HCT116 (cell line): ENCODE measurements at regions not wholly inside any gene's neighbourhood (a gene's known extent, or its start where the extent isn't known, plus 50 kb on each side); places are given as distances from the start of the nearest gene placed in this dataset.

Source experiments
- ATAC-seq: fragments of 200-7000 bp; cut with Tn5 transposase; 2 replicates; pipeline ENCODE4 v1.9.1; 2020; ENCODE audit warnings: mild to moderate bottlenecking, moderate library complexity
- BruUV-seq: library from RNA; stranded (reverse); fragments of 400-500 nt; replicated peaks from 2 replicates; lab custom pipeline; 2021; lab: Mats Ljungman, UMichigan
- CTCF ChIA-PET: fragments of 300-600 bp; sonication (Branson Sonifier 250); formaldehyde crosslinking; loops from one replicate; lab custom pipeline; 2021; ENCODE audit warnings: antibody characterized with exemption; lab: Charles Lee
- POLR2A ChIA-PET: fragments of 300-600, 350-600 bp; sonication (Branson Sonifier 250); formaldehyde crosslinking; loops from one replicate; lab custom pipeline; 2021; ENCODE audit warnings: antibody characterized with exemption; lab: Charles Lee
- RAD21 ChIA-PET, 2 experiments: fragments of 300-600 bp; sonication (Branson Sonifier 250); formaldehyde crosslinking; loops; one replicate each; lab custom pipeline; 2023; ENCODE audit warnings: low total read pairs in 2 of 2; ENCODE audit not compliant: uncharacterized antibody in 2 of 2, unreplicated experiment in 2 of 2, low non-redundant PET in 1 of 2; lab: Charles Lee
- DNase-seq: peaks from one replicate; pipeline ENCODE4 v3.0.0-alpha.2; 2010; ENCODE audit warnings: low read depth, low spot score
- H2AFZ ChIP-seq: fragments of 200-600 bp; shearing (Covaris generic), sonication (generic); 2 replicates; pipeline ENCODE4 v1.6.1; 2017; ENCODE audit warnings: low read depth, mixed run types, mixed read lengths, antibody characterized with exemption, low read length; ENCODE audit not compliant: poor library complexity, severe bottlenecking
- H3K27ac ChIP-seq: 2 replicates; pipeline ENCODE4 v1.5.1; 2012; ENCODE audit warnings: low read depth, low read length
- H3K27me3 ChIP-seq: fragments of 200-600 bp; sonication (generic); 2 replicates; pipeline ENCODE4 v1.6.1; 2016; ENCODE audit warnings: mixed run types, low read length, mixed read lengths; ENCODE audit not compliant: insufficient read depth
- H3K36me3 ChIP-seq, 2 experiments: fragments of 200-500 bp in 1 of 2; fragments of 200-600 bp in 1 of 2; sonication (Bioruptor generic) in 1 of 2; sonication (generic) in 1 of 2; 2 replicates each; pipeline versions ENCODE4 v1.5.1 to v1.6.1; 2014 to 2016; ENCODE audit warnings: low read length in 2 of 2, inconsistent platforms in 1 of 2, mixed read lengths in 1 of 2, mixed run types in 1 of 2; ENCODE audit not compliant: insufficient read depth in 2 of 2, control insufficient read depth in 1 of 2
- H3K4me1 ChIP-seq, 2 experiments: fragments of 200-600 bp in 1 of 2; sonication (generic) in 1 of 2; 2 replicates each; pipeline versions ENCODE4 v1.5.1 to v1.6.1; 2012 to 2017; ENCODE audit warnings: low read length in 2 of 2, inconsistent platforms in 1 of 2, mild to moderate bottlenecking in 1 of 2, mixed read lengths in 1 of 2, mixed run types in 1 of 2, moderate library complexity in 1 of 2; ENCODE audit not compliant: insufficient read depth in 2 of 2, control insufficient read depth in 1 of 2
- H3K4me2 ChIP-seq: fragments of 200-600 bp; sonication (generic); 2 replicates; pipeline ENCODE4 v1.6.1; 2017; ENCODE audit warnings: mixed run types, low read length, mixed read lengths
- H3K4me3 ChIP-seq, 2 experiments: fragments of 200-600 bp in 1 of 2; sonication (generic) in 1 of 2; replicated peaks in 1 of 2; 2 replicates each; pipeline ENCODE4 v1.5.1; 2011 to 2016; ENCODE audit warnings: low read length in 2 of 2, control low read depth in 1 of 2, low read depth in 1 of 2, mild to moderate bottlenecking in 1 of 2, mixed read lengths in 1 of 2, mixed run types in 1 of 2
- H3K79me2 ChIP-seq: fragments of 200-600 bp; sonication (generic); 2 replicates; pipeline ENCODE4 v1.6.1; 2017; ENCODE audit warnings: mild to moderate bottlenecking, mixed run types, low read length, moderate library complexity, mixed read lengths; ENCODE audit not compliant: insufficient read depth
- H3K9ac ChIP-seq: fragments of 200-600 bp; sonication (generic); 2 replicates; pipeline ENCODE4 v1.6.1; 2016; ENCODE audit warnings: low read length, mixed read lengths
- H3K9me2 ChIP-seq: fragments of 200-600 bp; sonication (generic), shearing (Covaris generic); 2 replicates; pipeline ENCODE4 v1.6.1; 2017; ENCODE audit warnings: mixed run types, mild to moderate bottlenecking, moderate library complexity; ENCODE audit not compliant: insufficient read depth
- H3K9me3 ChIP-seq, 2 experiments: fragments of 200-500 bp in 1 of 2; fragments of 200-600 bp in 1 of 2; sonication (Bioruptor generic) in 1 of 2; sonication (generic) in 1 of 2; 2 replicates each; pipeline ENCODE4 v1.6.1; 2014 to 2017; ENCODE audit warnings: low read length in 2 of 2, mixed read lengths in 2 of 2, inconsistent platforms in 1 of 2, low read depth in 1 of 2, mild to moderate bottlenecking in 1 of 2, mixed run types in 1 of 2, moderate library complexity in 1 of 2; ENCODE audit not compliant: control insufficient read depth in 1 of 2, insufficient read depth in 1 of 2
- H4K20me1 ChIP-seq: fragments of 200-600 bp; sonication (generic), shearing (Covaris generic); 2 replicates; pipeline ENCODE4 v1.6.1; 2017; ENCODE audit warnings: mixed run types, mild to moderate bottlenecking, moderate library complexity; ENCODE audit not compliant: insufficient read depth
- CEBPB ChIP-seq: IDR thresholded peaks from 2 replicates; pipeline ENCODE4 v1.6.1; 2012; ENCODE audit warnings: low read depth
- CTCF ChIP-seq, 3 experiments: fragments of 200-600 bp in 1 of 3; sonication (generic) in 1 of 3; IDR thresholded peaks in 2 of 3; conservative IDR thresholded peaks in 1 of 3; 2 replicates each; pipeline ENCODE4 v1.5.1; 2012 to 2017; ENCODE audit warnings: low read depth in 2 of 3, low read length in 2 of 3, antibody characterized with exemption in 1 of 3, borderline replicate concordance in 1 of 3, control low read depth in 1 of 3, mild to moderate bottlenecking in 1 of 3, mixed read lengths in 1 of 3, mixed run types in 1 of 3, moderate library complexity in 1 of 3; ENCODE audit not compliant: insufficient read depth in 1 of 3
- EZH2 ChIP-seq: fragments of 200-600 bp; sonication (generic); IDR thresholded peaks from 2 replicates; pipeline ENCODE4 v1.6.1; 2017; ENCODE audit warnings: antibody characterized with exemption, mixed run types
- JUND ChIP-seq: IDR thresholded peaks from 2 replicates; pipeline ENCODE4 v1.6.1; 2012
- POLR2AphosphoS5 ChIP-seq: IDR thresholded peaks from 2 replicates; pipeline ENCODE4 v1.6.1; 2011; ENCODE audit warnings: mild to moderate bottlenecking, low read depth, low read length, moderate library complexity
- TCF7L2 ChIP-seq: IDR thresholded peaks from 2 replicates; pipeline ENCODE4 v1.7.0; 2011; ENCODE audit warnings: borderline replicate concordance, inconsistent platforms; ENCODE audit not compliant: insufficient read depth, insufficient read length; ENCODE audit errors: extremely low read depth
- intact Hi-C: fragments of 100-400 bp; cut with micrococcal nuclease; formaldehyde crosslinking; loops from 2 replicates; pipeline ENCODE4 v1.10.0; 2022
- TF ChIP-seq, protein P1 (sequence below): IDR thresholded peaks from 2 replicates; pipeline ENCODE4 v1.6.1; 2012

GRCh38 chr2:13006426-13006825, 289.7 kb downstream of the TRIB2 start:
- ATAC-seq, result no peak
- RAD21 ChIA-PET, result interaction anchor here (0.6 to 1.8 kb wide), 5 partner anchors 290 to 1177 kb away, joined by 3 to 7 read pairs (median 4); partner anchors contain the start of gene TRIB2 (in 2 of the 2)
- TF ChIP-seq EZH2 (no peak), JUND (no peak), TCF7L2 (no peak), CEBPB (no peak), CTCF (IDR thresholded peaks at IDR 0.05 in 2 of 3, conservative IDR thresholded peaks at IDR 0.05 in 1 of 3; ENCODE audit: borderline replicate concordance in 1 of 3, insufficient read depth in 1 of 3, low read depth in 2 of 3, low read length in 2 of 3) (no peak), POLR2AphosphoS5 (no peak)
- TF ChIP-seq, protein P1, sequence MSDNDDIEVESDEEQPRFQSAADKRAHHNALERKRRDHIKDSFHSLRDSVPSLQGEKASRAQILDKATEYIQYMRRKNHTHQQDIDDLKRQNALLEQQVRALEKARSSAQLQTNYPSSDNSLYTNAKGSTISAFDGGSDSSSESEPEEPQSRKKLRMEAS, result no peak

More at GRCh38 chr2:13006426-13006825, 289.7 kb downstream of the TRIB2 start:
- Histone ChIP-seq H3K27ac (no peak overlapping the region), H3K36me3 (no peaks in the 10 kb centered on the region), H3K79me2 (no peaks in the 10 kb centered on the region), H3K4me1 (peaks cover 0 to 3% of the 10 kb centered on the region in 2 experiments; a peak in 2 of 4 replicates), H3K9ac (no peak overlapping the region), H3K27me3 (no peaks in the 10 kb centered on the region), H3K4me2 (peak overlapping the region; percentile 29), H3K4me3 (no peak overlapping the region), H3K9me2 (no peaks in the 10 kb centered on the region), H4K20me1 (no peaks in the 10 kb centered on the region), H3K9me3 (no peaks in the 10 kb centered on the region), H2AFZ (no peak overlapping the region)
- no peak for DNase-seq
- CTCF ChIA-PET, result interaction anchor here (0.7 to 3.1 kb wide), 13 partner anchors 15 to 1222 kb away, joined by 3 to 26 read pairs (median 4); partner anchors contain the start of gene TRIB2
- intact Hi-C loops, result loop anchor here (2.0 to 10.0 kb wide), 5 partner anchors 124 to 1224 kb away; partner anchors contain the start of gene TRIB2
- no TSS peak for BruUV-seq
- POLR2A ChIA-PET, result no interaction called here
